NCI-H460 (cell line): ENCODE measurements at regions not wholly inside any gene's neighbourhood (a gene's known extent, or its start where the extent isn't known, plus 50 kb on each side); places are given as distances from the start of the nearest gene placed in this dataset.

Source experiments
- DNase-seq: peaks from one replicate; pipeline ENCODE4 v3.0.0-alpha.2; 2016; ENCODE audit warnings: low read depth; ENCODE audit errors: extremely low read depth
- small RNA-seq, 2 experiments: library from RNA; depleted of rRNA; stranded (forward); fragments of <200 nt; gene quantifications; one replicate each; pipeline ENCODE3, GENCODE V24; 2014

DNA sequence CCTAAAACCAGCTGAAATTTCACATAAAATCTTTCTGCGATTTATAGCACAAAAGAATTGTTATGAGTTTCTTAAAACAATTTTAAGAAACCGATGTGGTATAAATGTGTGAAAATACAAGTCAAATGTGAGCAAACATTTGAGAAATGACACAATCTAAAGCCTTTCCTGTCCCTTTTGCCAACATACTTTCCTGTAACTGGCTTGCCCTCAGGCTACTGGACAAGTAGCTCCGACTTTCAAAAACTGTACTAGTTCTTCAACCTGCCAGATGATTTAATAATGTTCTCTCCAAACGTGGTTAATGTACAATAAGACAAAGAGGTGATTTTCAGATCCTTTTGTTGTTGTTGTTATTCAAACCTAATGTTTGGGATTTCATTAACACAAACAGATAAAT, 105.9 kb upstream of the ARHGEF26 start:
- no peak for DNase-seq

DNA sequence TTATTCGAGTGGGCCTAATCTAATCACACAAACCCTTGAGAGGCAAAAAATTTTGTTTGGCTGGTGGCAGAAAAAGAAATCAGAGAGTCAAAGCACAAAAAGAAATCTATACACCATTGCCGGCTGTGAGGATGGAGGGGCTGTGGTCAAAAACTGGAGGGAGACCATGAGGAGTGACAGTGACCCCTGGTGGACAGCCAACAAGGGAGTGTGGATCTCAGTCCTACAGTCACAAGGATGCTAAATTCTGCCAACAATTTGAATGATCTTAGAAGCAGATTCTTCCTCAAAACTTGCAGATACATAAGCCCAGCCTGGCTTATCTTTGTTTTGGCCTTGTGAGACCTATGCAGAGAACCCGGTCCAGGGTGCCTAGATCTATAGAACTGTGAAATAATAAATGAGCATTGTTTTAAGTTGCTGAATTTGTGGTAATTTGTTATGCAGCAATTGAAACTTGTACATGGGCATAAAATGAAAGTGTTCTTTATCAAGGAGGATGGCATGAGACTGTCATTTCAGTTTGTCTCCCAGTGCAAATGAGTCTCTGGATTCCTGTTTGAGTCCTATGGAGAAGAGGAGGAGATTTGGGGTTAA, 103.0 kb upstream of the ARHGEF26 start:
- peak; percentile 25 for DNase-seq

DNA sequence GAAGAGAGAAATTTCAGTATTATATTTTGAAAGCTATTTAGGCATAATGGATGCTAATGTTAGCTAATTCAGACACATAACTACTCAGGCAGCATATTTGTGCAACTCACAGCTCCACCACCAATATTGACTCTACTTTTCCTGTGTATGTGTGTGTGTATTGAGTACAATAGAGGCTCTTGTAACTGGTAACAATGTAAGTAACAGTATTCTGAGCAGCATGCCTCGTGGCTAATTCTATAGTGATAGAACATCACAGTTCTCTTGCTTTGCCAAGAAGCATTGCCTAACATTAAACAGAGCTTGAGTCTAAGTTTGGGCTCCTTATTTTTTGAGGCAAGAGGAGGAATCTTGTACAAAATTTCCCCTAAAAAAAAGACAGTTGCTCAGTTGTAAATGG, 98.6 kb upstream of the ARHGEF26 start:
- no peak for DNase-seq

DNA sequence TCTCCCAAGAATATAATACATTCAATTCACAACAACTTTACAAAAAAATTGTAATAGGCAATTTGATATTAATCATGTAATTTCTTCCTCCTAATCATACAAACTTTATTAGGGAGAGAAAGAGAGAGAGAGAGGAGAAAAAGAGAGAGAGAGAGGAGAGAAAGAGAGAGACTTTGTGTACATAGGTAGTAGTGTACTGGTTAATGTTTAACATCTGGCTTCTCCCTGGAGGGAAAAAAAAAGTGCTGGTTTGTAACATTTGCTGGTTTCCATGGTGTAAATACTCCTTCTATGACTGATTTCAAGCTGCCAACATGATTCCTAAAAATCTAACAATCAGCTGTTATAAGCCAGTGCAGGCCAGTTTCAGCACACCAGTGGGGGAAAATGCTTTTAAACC, 98.0 kb upstream of the ARHGEF26 start:
- no peak for DNase-seq

DNA sequence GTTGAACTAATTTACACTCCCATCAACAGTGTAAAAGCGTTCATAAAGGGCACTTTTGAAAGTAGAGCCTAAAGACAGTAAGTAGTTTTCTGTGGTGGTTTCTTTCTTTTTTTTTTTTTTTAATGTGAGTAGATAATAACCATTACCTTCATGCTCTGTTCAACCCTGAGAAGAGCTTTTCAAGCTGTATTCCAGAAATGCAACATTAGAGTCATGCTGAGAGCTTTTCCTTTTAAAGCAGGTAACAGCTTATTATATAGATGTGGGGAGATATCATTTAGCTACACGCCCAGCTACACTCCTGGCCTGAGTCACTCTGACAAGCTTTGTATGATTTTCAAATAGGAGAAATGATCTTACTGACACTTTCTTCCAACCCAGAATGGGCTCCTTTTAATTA, 96.2 kb upstream of the ARHGEF26 start:
- no peak for DNase-seq

DNA sequence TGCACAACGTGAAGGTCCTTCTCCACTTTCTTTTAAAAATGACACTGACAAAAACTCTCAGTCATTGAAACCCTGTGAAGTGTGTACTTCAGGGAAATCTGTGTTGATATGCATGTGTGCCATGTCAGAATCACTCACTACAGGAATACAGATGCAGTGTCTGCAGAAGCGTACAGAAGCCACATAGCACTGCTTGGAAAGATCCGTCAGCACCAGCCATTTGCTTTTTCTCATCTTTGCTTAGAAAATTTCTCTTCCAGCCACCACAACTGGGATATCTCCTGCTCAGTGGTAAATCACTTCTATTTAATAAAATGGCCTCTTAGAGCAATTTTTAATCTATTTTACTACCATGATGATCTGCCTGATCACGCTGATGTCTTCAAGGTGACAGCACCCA, 91.3 kb upstream of the ARHGEF26 start:
- no peak for DNase-seq

DNA sequence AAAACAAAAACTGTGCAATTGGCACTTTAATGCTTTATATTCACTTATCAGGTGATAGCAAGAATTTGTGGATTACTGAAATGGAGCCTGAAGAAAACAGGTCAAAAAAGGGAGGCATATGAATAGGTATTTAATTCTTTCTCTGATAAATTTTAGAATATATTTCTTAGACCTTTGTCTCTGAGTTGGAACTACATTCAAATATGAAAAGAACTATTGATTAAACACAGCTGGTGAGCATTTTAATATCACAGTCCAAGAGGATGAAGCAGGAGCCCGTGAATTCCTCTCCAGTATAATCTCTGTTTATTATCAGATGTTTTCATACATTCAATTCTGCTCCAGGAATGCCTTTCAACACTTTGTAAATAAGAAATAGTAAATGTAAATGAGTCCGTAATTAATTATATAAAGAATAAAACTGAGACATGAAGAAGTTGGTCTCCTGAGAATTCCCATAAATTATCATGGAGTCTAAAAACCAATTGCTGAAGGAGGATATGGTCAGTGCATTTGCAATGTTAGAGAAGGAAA, 86.3 kb upstream of the ARHGEF26 start:
- no peak for DNase-seq

DNA sequence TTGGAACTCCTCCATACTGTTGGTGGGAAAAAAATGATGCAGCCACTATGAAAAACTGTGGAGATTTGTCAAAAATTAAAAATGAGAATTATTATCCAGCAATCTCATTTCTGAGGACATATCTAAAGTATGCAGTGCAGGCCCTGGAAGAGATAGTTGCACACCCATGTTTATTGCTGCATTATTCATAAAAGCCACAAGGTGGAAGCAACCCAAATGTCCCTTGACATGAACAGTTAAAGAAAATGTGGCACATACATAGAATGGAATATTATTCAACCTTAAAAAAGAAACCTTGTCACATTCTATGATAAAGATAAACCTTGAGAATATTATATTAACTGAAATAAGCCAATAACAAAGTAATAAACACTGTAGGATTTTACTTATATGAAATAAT, 80.9 kb upstream of the ARHGEF26 start:
- peak; percentile 32 for DNase-seq

DNA sequence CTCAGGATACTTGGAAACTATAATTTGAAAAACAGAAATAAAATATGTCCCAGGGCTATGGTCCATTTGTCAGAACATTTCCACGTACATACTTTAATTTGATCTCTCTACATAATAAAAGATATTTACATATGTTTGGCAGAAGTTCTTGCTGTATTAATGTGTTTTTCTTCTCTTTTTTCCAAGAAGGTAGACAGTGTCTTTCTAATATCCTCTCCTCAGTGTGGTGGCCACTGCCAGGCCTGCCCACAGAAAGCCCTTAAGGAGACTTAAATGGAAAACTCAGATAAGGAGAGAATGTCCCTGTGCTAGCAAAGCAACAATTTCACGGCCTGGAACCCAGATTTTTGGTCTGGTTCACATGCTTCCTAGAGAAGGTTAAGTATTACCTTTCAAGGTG, 76.5 kb upstream of the ARHGEF26 start:
- no peak for DNase-seq

DNA sequence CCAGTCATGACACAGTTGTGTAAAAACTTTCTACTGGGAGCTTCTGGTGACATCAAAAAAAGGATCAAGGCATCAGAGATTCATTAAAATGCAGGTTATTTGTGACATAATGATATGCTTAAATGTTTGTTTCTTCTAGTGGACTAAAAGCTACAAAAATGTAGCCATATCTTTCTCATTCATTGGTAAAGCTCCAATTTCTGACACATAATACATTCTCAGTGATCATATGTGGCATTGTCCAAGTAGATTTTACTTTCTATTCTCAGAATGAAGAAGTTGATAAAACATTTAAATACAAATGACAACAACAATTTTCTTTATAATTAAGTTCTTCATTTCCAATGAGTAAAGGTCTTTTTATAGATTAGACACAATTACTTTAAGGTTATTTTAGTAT, 71.0 kb upstream of the ARHGEF26 start:
- no peak for DNase-seq

DNA sequence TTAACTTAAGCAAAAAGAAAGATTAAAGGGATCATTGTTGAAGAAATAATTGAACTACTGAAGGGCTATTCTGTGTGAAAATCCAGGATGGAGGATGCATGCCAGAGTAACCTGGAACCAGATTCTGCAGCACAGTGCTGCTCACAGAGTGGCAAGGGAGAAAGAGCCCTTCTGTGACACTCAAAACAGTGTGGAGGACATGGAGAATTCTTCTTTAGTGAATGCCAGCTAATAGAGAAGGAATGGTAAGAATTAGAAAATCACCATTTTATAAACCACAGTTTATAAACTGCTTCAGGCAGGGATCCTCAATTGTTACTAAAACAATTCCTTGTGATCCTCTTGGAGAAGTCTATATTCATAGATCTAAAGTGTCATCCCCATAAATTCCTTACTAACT, 70.4 kb upstream of the ARHGEF26 start:
- DNase-seq = no peak

DNA sequence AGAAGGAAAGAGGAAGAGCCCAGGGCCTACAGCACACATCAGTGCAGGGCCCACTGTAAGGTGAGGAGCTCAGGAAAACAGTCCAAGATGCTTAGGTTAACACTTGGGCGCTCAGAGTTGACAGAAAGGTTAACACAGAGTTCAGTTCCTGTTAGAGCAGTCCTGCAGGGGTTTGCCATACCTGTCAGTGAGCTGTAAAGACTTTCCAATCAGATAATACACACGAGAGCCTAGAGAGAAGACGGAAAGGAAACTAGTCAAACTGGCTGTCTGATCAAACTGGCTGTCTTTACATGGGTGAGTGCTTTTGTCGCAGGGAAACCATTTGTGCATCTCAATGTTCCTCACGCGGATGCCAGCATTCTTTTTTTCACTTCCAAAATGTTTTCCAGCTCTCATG, 61.4 kb upstream of the ARHGEF26 start:
- DNase-seq = no peak

DNA sequence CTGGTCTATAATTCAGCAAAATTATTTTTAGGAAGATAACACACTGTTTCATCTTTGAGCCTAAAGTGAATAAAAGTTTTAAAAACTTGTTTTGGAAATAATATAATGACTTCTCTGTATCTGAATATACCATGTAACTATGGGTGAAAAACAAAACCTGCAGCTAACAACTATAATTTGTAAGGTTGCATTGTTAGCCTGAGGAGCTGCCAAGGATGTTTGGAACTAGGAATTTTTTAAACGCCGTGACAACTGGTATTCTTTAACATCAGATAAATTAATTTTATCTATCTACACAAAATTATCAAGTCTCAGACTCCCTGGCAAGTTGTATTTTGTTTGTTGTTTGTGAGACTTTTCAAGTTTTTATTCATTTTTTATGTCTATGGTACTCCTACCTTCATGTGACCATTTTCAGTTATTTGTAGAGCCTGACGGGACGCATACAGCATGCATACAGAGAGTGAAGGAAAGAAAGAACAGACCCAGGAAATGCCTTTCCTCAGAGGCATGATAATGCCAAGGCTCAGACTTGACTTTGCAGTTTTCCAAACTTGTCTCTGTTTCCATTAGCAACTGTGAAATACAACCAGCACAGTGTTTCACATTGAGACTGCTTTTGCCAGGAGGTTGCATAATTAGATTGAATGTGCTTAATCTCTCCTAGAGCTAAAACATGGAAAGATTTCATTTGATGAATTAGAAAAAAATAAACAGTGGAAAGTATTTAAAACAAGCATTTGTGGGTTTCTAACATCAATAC, 60.8 kb upstream of the ARHGEF26 start:
- no peak for DNase-seq

DNA sequence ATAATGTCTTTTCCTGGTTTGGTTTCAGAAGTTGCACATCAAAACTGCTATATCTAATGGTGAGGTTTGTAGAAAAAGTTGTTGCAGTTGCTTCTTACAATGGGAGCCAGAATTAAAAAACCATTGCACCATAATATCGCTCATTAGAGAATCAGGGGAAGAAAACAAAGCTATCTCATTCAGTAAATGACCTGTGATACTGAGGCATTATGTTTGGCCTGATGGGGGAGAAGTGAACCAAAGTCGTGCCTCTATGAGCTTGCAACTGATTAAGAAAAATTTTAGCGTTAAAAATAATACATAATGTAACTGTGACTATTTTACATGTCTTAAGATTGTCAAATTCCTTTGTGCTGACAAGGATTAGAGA, 60.2 kb upstream of the ARHGEF26 start:
- no peak for DNase-seq

DNA sequence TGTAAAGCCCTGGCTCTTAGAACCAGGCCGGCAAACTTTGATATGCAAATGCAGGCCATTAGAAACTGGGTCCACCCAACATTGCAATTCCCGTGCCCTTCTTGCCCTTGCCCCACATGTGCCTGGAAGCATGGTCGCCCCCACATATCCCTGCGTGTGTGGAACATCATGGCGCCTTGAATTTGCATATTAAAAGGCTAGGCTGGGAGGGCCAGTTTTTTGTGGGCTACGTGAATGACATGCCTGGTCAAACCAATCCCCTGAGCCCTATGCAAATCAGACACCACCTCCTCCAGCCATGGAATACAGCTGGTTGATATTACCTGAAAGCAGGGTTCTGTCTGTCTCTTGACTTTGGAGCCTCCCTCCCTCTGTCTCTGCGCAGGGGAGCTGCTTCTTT, 58.7 kb upstream of the ARHGEF26 start:
- no peak for DNase-seq

DNA sequence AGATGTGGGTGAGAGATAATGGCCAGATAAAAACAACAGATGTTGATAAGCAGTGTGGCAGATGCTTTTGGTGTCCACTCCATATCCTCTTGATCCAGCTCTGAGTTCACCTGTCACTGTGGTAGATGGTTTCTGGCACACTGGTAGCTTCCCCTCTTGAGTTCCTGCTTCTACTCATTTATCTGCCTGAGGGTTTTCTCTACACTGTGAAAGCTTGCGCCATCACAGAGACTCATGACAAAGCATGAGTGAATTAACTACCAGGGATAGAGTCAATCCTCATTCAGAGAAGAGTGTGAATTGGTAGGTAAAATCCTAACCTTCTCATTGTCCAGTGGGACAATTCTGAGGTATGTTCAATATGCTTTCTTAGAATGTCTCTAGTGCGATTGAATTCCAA, 50.0 kb upstream of the ARHGEF26 start:
- DNase-seq = no peak

Small RNA genes lying in the stretch of these regions (small RNA-seq; reads per million reads assigned to genes)
- 0 reads per million in 2 experiments for gene RF00019
- gene RF00096 = 0 to 0.17 reads per million in 2 experiments
- 0 reads per million in 2 experiments for gene RNU6-901P
